Astrocyte (in vitro differentiated cells and primary cell): ENCODE measurements at regions not wholly inside any gene's neighbourhood (a gene's known extent, or its start where the extent isn't known, plus 50 kb on each side); places are given as distances from the start of the nearest gene placed in this dataset.

Experiments
- DNase-seq: peaks from one replicate; pipeline ENCODE4 v3.0.0-alpha.2; 2010; ENCODE audit warnings: low read depth
- FAIRE-seq: peaks from 2 replicates; lab custom pipeline; 2011; peaks lifted over from hg19 to GRCh38; lab: Jason Lieb, UNC
- H2AFZ ChIP-seq: 2 replicates; pipeline ENCODE4 v1.6.0; 2012; ENCODE audit warnings: low read depth, low read length, inconsistent platforms
- H3K27ac ChIP-seq: 2 replicates; pipeline ENCODE4 v1.5.1; 2011; ENCODE audit warnings: low read depth, low read length, inconsistent platforms
- H3K27me3 ChIP-seq: 2 replicates; pipeline ENCODE4 v1.6.0; 2011; ENCODE audit warnings: low read length, inconsistent platforms; ENCODE audit not compliant: insufficient read depth
- H3K36me3 ChIP-seq: 2 replicates; pipeline ENCODE4 v1.5.1; 2011; ENCODE audit warnings: low read length, inconsistent platforms; ENCODE audit not compliant: insufficient read depth
- H3K4me1 ChIP-seq: 2 replicates; pipeline ENCODE4 v1.5.1; 2011; ENCODE audit warnings: low read length, inconsistent platforms; ENCODE audit not compliant: insufficient read depth
- H3K4me2 ChIP-seq: 2 replicates; pipeline ENCODE4 v1.6.0; 2012; ENCODE audit warnings: low read length, inconsistent platforms
- H3K4me3 ChIP-seq: 2 replicates; pipeline ENCODE4 v1.5.1; 2011; ENCODE audit warnings: low read depth, mild to moderate bottlenecking, low read length, inconsistent platforms; ENCODE audit not compliant: insufficient read depth
- H3K79me2 ChIP-seq: 2 replicates; pipeline ENCODE4 v1.6.0; 2012; ENCODE audit warnings: mild to moderate bottlenecking, low read length, inconsistent platforms; ENCODE audit not compliant: insufficient read depth
- H3K9ac ChIP-seq: 2 replicates; pipeline ENCODE4 v1.6.0; 2012; ENCODE audit warnings: mild to moderate bottlenecking, low read length, inconsistent platforms
- H3K9me3 ChIP-seq: 2 replicates; pipeline ENCODE4 v1.5.1; 2012; ENCODE audit warnings: low read depth, mild to moderate bottlenecking, low read length, inconsistent platforms; ENCODE audit not compliant: insufficient read depth
- H4K20me1 ChIP-seq: 2 replicates; pipeline ENCODE4 v1.6.0; 2012; ENCODE audit warnings: low read length, inconsistent platforms; ENCODE audit not compliant: insufficient read depth
- H3K27ac Mint-ChIP-seq: one replicate; pipeline ENCODE4 v1.8.0; 2021; ENCODE audit warnings: mild to moderate bottlenecking, mixed read lengths; ENCODE audit not compliant: unreplicated experiment
- H3K27me3 Mint-ChIP-seq: one replicate; pipeline ENCODE4 v1.8.0; 2021; ENCODE audit warnings: low read depth, mixed read lengths; ENCODE audit not compliant: unreplicated experiment
- H3K36me3 Mint-ChIP-seq: one replicate; pipeline ENCODE4 v1.8.0; 2021; ENCODE audit warnings: low read depth, mixed read lengths; ENCODE audit not compliant: unreplicated experiment
- H3K4me1 Mint-ChIP-seq: one replicate; pipeline ENCODE4 v1.8.0; 2021; ENCODE audit warnings: low read depth, mixed read lengths; ENCODE audit not compliant: unreplicated experiment
- H3K4me3 Mint-ChIP-seq: one replicate; pipeline ENCODE4 v1.8.0; 2021; ENCODE audit warnings: mild to moderate bottlenecking, moderate library complexity, mixed read lengths; ENCODE audit not compliant: unreplicated experiment
- H3K9me3 Mint-ChIP-seq: one replicate; pipeline ENCODE4 v1.8.0; 2021; ENCODE audit warnings: mild to moderate bottlenecking, mixed read lengths; ENCODE audit not compliant: unreplicated experiment
- EZH2 ChIP-seq: IDR thresholded peaks from 2 replicates; pipeline ENCODE4 v1.6.1; 2012; ENCODE audit warnings: mild to moderate bottlenecking, low read length, inconsistent platforms; ENCODE audit not compliant: insufficient read depth
- TF ChIP-seq, protein P1 (sequence below): IDR thresholded peaks from 2 replicates; pipeline ENCODE4 v1.5.1; 2011; ENCODE audit warnings: low read depth, mild to moderate bottlenecking, inconsistent platforms, low read length, moderate library complexity; ENCODE audit not compliant: insufficient read depth

- H3K27ac Mint-ChIP-seq, result no peak overlapping the region
Observed at GRCh38 chr6:91317984-91318383, 731.1 kb upstream of the MAP3K7 start.

DNA sequence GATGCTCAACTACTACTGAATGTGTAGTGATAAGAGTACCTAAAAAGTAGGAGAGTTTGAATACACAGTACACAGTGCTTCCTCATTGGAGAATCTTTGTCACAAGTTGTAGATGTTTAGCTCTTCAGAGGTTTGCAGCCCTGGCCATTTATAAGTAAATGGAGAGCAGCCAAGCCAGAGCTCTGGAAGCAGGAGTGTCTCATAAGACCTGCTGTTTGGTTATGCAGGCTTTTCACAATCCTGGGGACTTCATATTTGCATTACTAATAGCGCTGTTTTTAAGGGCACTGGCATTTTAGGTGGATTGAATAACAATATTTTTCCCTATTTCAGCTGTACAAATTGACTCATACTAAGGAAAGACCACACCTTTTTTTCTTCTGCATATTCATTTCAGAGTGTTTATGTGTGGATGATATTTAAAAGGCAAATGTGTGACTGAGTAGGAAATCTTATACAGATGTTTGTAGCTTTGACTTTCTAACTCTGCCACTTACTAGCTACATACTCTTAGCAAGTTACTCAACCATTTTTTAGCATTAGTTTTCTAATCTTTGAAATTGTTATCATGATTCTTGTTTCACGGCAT, 730.5 kb upstream of the MAP3K7 start:
- Histone ChIP-seq H4K20me1 (no peaks in the 10 kb centered on the region), H3K9me3 (no peaks in the 10 kb centered on the region), H3K27ac (no peak overlapping the region), H3K4me1 (no peaks in the 10 kb centered on the region), H3K36me3 (no peaks in the 10 kb centered on the region), H3K4me2 (no peak overlapping the region), H2AFZ (no peak overlapping the region), H3K27me3 (no peaks in the 10 kb centered on the region), H3K4me3 (no peak overlapping the region), H3K9ac (no peak overlapping the region), H3K79me2 (no peaks in the 10 kb centered on the region)
- no peak overlapping the region for H3K27ac Mint-ChIP-seq
- no peaks in the 10 kb centered on the region for H3K9me3 Mint-ChIP-seq
- H3K4me3 Mint-ChIP-seq, result no peak overlapping the region
- no peak for FAIRE-seq
- no peaks in the 10 kb centered on the region for H3K4me1 Mint-ChIP-seq
- DNase-seq, result peak; percentile 18
- no peaks in the 10 kb centered on the region for H3K27me3 Mint-ChIP-seq
- TF ChIP-seq, protein P1, sequence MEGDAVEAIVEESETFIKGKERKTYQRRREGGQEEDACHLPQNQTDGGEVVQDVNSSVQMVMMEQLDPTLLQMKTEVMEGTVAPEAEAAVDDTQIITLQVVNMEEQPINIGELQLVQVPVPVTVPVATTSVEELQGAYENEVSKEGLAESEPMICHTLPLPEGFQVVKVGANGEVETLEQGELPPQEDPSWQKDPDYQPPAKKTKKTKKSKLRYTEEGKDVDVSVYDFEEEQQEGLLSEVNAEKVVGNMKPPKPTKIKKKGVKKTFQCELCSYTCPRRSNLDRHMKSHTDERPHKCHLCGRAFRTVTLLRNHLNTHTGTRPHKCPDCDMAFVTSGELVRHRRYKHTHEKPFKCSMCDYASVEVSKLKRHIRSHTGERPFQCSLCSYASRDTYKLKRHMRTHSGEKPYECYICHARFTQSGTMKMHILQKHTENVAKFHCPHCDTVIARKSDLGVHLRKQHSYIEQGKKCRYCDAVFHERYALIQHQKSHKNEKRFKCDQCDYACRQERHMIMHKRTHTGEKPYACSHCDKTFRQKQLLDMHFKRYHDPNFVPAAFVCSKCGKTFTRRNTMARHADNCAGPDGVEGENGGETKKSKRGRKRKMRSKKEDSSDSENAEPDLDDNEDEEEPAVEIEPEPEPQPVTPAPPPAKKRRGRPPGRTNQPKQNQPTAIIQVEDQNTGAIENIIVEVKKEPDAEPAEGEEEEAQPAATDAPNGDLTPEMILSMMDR, result no peak
- no peak for TF ChIP-seq EZH2
- no peaks in the 10 kb centered on the region for H3K36me3 Mint-ChIP-seq

More at GRCh38 chr6:91317984-91318383, 731.1 kb upstream of the MAP3K7 start:
- Histone ChIP-seq H3K4me1 (no peaks in the 10 kb centered on the region), H3K27me3 (no peaks in the 10 kb centered on the region), H3K27ac (no peak overlapping the region), H3K79me2 (no peaks in the 10 kb centered on the region), H3K9me3 (no peaks in the 10 kb centered on the region), H3K4me3 (no peak overlapping the region), H4K20me1 (no peaks in the 10 kb centered on the region), H3K36me3 (no peaks in the 10 kb centered on the region), H2AFZ (no peak overlapping the region), H3K9ac (no peak overlapping the region), H3K4me2 (no peak overlapping the region)
- H3K27me3 Mint-ChIP-seq, result no peaks in the 10 kb centered on the region
- no peak overlapping the region for H3K4me3 Mint-ChIP-seq
- H3K9me3 Mint-ChIP-seq, result no peaks in the 10 kb centered on the region
- no peak for DNase-seq
- no peaks in the 10 kb centered on the region for H3K4me1 Mint-ChIP-seq
- FAIRE-seq, result no peak
- no peaks in the 10 kb centered on the region for H3K36me3 Mint-ChIP-seq
- TF ChIP-seq, protein P1, result no peak
- no peak for TF ChIP-seq EZH2

- FAIRE-seq (no peak), DNase-seq (no peak)
- Mint-ChIP-seq H3K4me3 (no peak overlapping the region), H3K4me1 (no peaks in the 10 kb centered on the region), H3K36me3 (no peaks in the 10 kb centered on the region), H3K27ac (no peak overlapping the region), H3K27me3 (no peaks in the 10 kb centered on the region), H3K9me3 (no peaks in the 10 kb centered on the region)
- Histone ChIP-seq H4K20me1 (no peaks in the 10 kb centered on the region), H3K27ac (no peak overlapping the region), H3K79me2 (no peaks in the 10 kb centered on the region), H2AFZ (no peak overlapping the region), H3K36me3 (no peaks in the 10 kb centered on the region), H3K4me1 (no peaks in the 10 kb centered on the region), H3K9me3 (no peaks in the 10 kb centered on the region), H3K9ac (no peak overlapping the region), H3K4me3 (no peak overlapping the region), H3K27me3 (no peaks in the 10 kb centered on the region), H3K4me2 (no peak overlapping the region)
- TF ChIP-seq, protein P1, result no peak
- no peak for TF ChIP-seq EZH2
Observed at GRCh38 chr6:91310178-91310577, 723.3 kb upstream of the MAP3K7 start.
